Mesendoderm (in vitro differentiated cells): ENCODE measurements at regions not wholly inside any gene's neighbourhood (a gene's known extent, or its start where the extent isn't known, plus 50 kb on each side); places are given as distances from the start of the nearest gene placed in this dataset.
"Not testable (repeated sequence)": the region's sequence is repeated elsewhere in the genome, so short reads cannot be mapped to it uniquely, and the experiment has no call there.

Experiments
- DNase-seq: peaks from one replicate; pipeline ENCODE4 v3.0.0; 2013
- H2AK5ac ChIP-seq: 2 replicates; pipeline ENCODE4 v1.6.1; 2013; ENCODE audit warnings: low read length, inconsistent platforms
- H2BK120ac ChIP-seq: 2 replicates; pipeline ENCODE4 v1.6.1; 2013; ENCODE audit warnings: low read depth, mild to moderate bottlenecking, low read length, moderate library complexity, mixed read lengths
- H2BK15ac ChIP-seq: replicated peaks from 2 replicates; pipeline ENCODE4 v1.6.1; 2013; ENCODE audit warnings: low read depth, mild to moderate bottlenecking, moderate library complexity
- H2BK5ac ChIP-seq: 2 replicates; pipeline ENCODE4 v1.6.1; 2013; ENCODE audit warnings: low read length, inconsistent platforms
- H3K18ac ChIP-seq: 2 replicates; pipeline ENCODE4 v1.6.1; 2013; ENCODE audit warnings: mild to moderate bottlenecking, low read length, mixed read lengths
- H3K23ac ChIP-seq: one replicate; pipeline ENCODE4 v1.6.1; 2013; ENCODE audit warnings: low read length
- H3K27ac ChIP-seq: 2 replicates; pipeline ENCODE4 v1.5.1; 2013; ENCODE audit warnings: low read depth, mild to moderate bottlenecking, inconsistent platforms, low read length, moderate library complexity
- H3K27me3 ChIP-seq: 2 replicates; pipeline ENCODE4 v1.6.1; 2013; ENCODE audit warnings: low read length, control low read depth, mild to moderate bottlenecking, inconsistent platforms; ENCODE audit not compliant: insufficient read depth, poor library complexity
- H3K36me3 ChIP-seq: 2 replicates; pipeline ENCODE4 v1.6.1; 2013; ENCODE audit warnings: low read length, inconsistent platforms; ENCODE audit not compliant: control insufficient read depth, insufficient read depth
- H3K4ac ChIP-seq: one replicate; pipeline ENCODE4 v1.6.1; 2013; ENCODE audit warnings: low read depth, mild to moderate bottlenecking, low read length, moderate library complexity
- H3K4me1 ChIP-seq: 2 replicates; pipeline ENCODE4 v1.6.1; 2013; ENCODE audit warnings: low read depth, low read length, inconsistent platforms; ENCODE audit not compliant: control insufficient read depth
- H3K4me2 ChIP-seq: 2 replicates; pipeline ENCODE4 v1.6.1; 2013; ENCODE audit warnings: low read length
- H3K4me3 ChIP-seq: 2 replicates; pipeline ENCODE4 v1.5.1; 2013; ENCODE audit warnings: mild to moderate bottlenecking, low read length
- H3K56ac ChIP-seq: one replicate; pipeline ENCODE4 v1.6.1; 2013; ENCODE audit warnings: low read length
- H3K79me1 ChIP-seq: 2 replicates; pipeline ENCODE4 v1.6.1; 2013; ENCODE audit warnings: low read length, inconsistent platforms
- H3K79me2 ChIP-seq: 2 replicates; pipeline ENCODE4 v1.6.1; 2013; ENCODE audit warnings: mild to moderate bottlenecking, low read length; ENCODE audit not compliant: control insufficient read depth, insufficient read depth
- H3K9ac ChIP-seq: 2 replicates; pipeline ENCODE4 v1.6.1; 2013; ENCODE audit warnings: low read length, inconsistent platforms
- H4K5ac ChIP-seq: one replicate; pipeline ENCODE4 v1.6.1; 2013; ENCODE audit warnings: low read length
- H4K8ac ChIP-seq: one replicate; pipeline ENCODE4 v1.6.1; 2013; ENCODE audit warnings: low read depth, mild to moderate bottlenecking, control low read depth, low read length, moderate library complexity
- WGBS: extraction: QIAGEN DNeasy Blood & Tissue Kit; methylation state at CpG from one replicate; pipeline ENCODE4 v1.1.7; 2013; ENCODE audit warnings: low lambda C conversion rate, missing lambda C conversion rate; ENCODE audit not compliant: insufficient coverage; ENCODE audit errors: extremely low coverage; 5-methylcytosine and 5-hydroxymethylcytosine counted together

GRCh38 chrX:142637206-142637605, 388.5 kb upstream of the SPANXN4 start:
- Histone ChIP-seq H3K4ac (no peak overlapping the region), H3K36me3 (no peaks in the 10 kb centered on the region), H3K27me3 (no peaks in the 10 kb centered on the region), H3K4me2 (no peak overlapping the region), H3K79me2 (no peaks in the 10 kb centered on the region), H3K9ac (no peak overlapping the region), H3K23ac (no peak overlapping the region), H2AK5ac (no peak overlapping the region), H3K18ac (no peak overlapping the region), H2BK5ac (no peak overlapping the region), H3K27ac (no peak overlapping the region), H3K56ac (no peak overlapping the region), H3K79me1 (no peaks in the 10 kb centered on the region), H2BK15ac (no peak overlapping the region), H3K4me3 (no peak overlapping the region), H4K8ac (no peak overlapping the region), H2BK120ac (no peak overlapping the region), H4K5ac (no peak overlapping the region), H3K4me1 (no peaks in the 10 kb centered on the region)
- no CpG with 5 or more reads among the region's 2 CpGs for WGBS
- DNase-seq = no peak

GRCh38 chrX:142616636-142617035, 409.1 kb upstream of the SPANXN4 start:
- Histone ChIP-seq H2BK120ac (no peak overlapping the region), H3K79me2 (no peaks in the 10 kb centered on the region), H3K4ac (no peak overlapping the region), H3K27me3 (no peaks in the 10 kb centered on the region), H3K9ac (no peak overlapping the region), H2BK15ac (no peak overlapping the region), H3K4me2 (no peak overlapping the region), H2AK5ac (no peak overlapping the region), H2BK5ac (no peak overlapping the region), H3K36me3 (no peaks in the 10 kb centered on the region), H3K4me1 (no peaks in the 10 kb centered on the region), H3K18ac (no peak overlapping the region), H3K23ac (no peak overlapping the region), H3K56ac (no peak overlapping the region), H3K4me3 (no peak overlapping the region), H3K27ac (no peak overlapping the region), H4K8ac (no peak overlapping the region), H3K79me1 (no peaks in the 10 kb centered on the region), H4K5ac (no peak overlapping the region)
- no CpG with 5 or more reads among the region's 3 CpGs for whole genome bisulfite sequencing
- no peak for DNase-seq

GRCh38 chrX:142613403-142613802, 408.3 kb upstream of the MAGEC2 start:
- no peaks in the 10 kb centered on the region for H3K79me2 ChIP-seq

GRCh38 chrX:142606629-142607028, 401.5 kb upstream of the MAGEC2 start:
- H3K4me1 ChIP-seq, H3K18ac ChIP-seq, H3K79me2 ChIP-seq, H3K56ac ChIP-seq, H3K23ac ChIP-seq, H3K27ac ChIP-seq, H4K5ac ChIP-seq, H3K4me2 ChIP-seq, H2BK5ac ChIP-seq, H2BK15ac ChIP-seq, H3K36me3 ChIP-seq, H3K4me3 ChIP-seq, H4K8ac ChIP-seq, H3K79me1 ChIP-seq, H3K4ac ChIP-seq, H3K9ac ChIP-seq, H3K27me3 ChIP-seq, H2BK120ac ChIP-seq, H2AK5ac ChIP-seq: not testable (repeated sequence)
- WGBS = no CpG with 5 or more reads among the region's 10 CpGs
- DNase-seq = peak; percentile 12

More at GRCh38 chrX:142613403-142613802, 408.3 kb upstream of the MAGEC2 start:
- H4K5ac ChIP-seq = no peak overlapping the region
- H2BK15ac ChIP-seq = no peak overlapping the region
- no peak overlapping the region for H3K18ac ChIP-seq
- H3K27me3 ChIP-seq = no peaks in the 10 kb centered on the region
- H3K36me3 ChIP-seq = no peaks in the 10 kb centered on the region
- no peaks in the 10 kb centered on the region for H3K79me1 ChIP-seq
- no peak overlapping the region for H3K9ac ChIP-seq
- H2BK120ac ChIP-seq = no peak overlapping the region
- no peak overlapping the region for H3K4me3 ChIP-seq
- no peak overlapping the region for H3K4ac ChIP-seq
- no peak overlapping the region for H3K56ac ChIP-seq
- H3K4me2 ChIP-seq = no peak overlapping the region
- no peak overlapping the region for H3K27ac ChIP-seq
- H2BK5ac ChIP-seq = no peak overlapping the region
- no peak overlapping the region for H3K23ac ChIP-seq
- H3K4me1 ChIP-seq = no peaks in the 10 kb centered on the region
- no peak overlapping the region for H2AK5ac ChIP-seq
- no peak overlapping the region for H4K8ac ChIP-seq
- DNase-seq = no peak

- Histone ChIP-seq H3K23ac (no peak overlapping the region), H3K4me2 (no peak overlapping the region), H3K18ac (no peak overlapping the region), H3K4me3 (no peak overlapping the region), H3K56ac (no peak overlapping the region), H4K8ac (no peak overlapping the region), H2AK5ac (no peak overlapping the region), H2BK120ac (no peak overlapping the region), H2BK15ac (no peak overlapping the region), H3K9ac (no peak overlapping the region), H4K5ac (no peak overlapping the region), H2BK5ac (no peak overlapping the region), H3K79me1 (no peaks in the 10 kb centered on the region), H3K4me1 (no peaks in the 10 kb centered on the region), H3K79me2 (no peaks in the 10 kb centered on the region), H3K4ac (no peak overlapping the region), H3K36me3 (no peaks in the 10 kb centered on the region), H3K27me3 (no peaks in the 10 kb centered on the region), H3K27ac (no peak overlapping the region)
- WGBS = no CpG with 5 or more reads among the region's 5 CpGs
- DNase-seq = no peak
These were observed 396.7 kb upstream of the MAGEC2 start for GRCh38 chrX:142601792-142602191.

GRCh38 chrX:142593361-142593862, 388.3 kb upstream of the MAGEC2 start:
- H3K4me1 ChIP-seq = no peaks in the 10 kb centered on the region
- no peak overlapping the region for H3K23ac ChIP-seq
- no peak overlapping the region for H3K18ac ChIP-seq
- no peak overlapping the region for H4K5ac ChIP-seq
- no peaks in the 10 kb centered on the region for H3K27me3 ChIP-seq
- no peak overlapping the region for H3K27ac ChIP-seq
- no peak overlapping the region for H2BK15ac ChIP-seq
- no peak overlapping the region for H3K4me2 ChIP-seq
- no peaks in the 10 kb centered on the region for H3K79me1 ChIP-seq
- no peak for DNase-seq
- no peak overlapping the region for H4K8ac ChIP-seq
- H3K56ac ChIP-seq = no peak overlapping the region
- H3K9ac ChIP-seq = no peak overlapping the region
- H2BK5ac ChIP-seq = no peak overlapping the region
- no peak overlapping the region for H3K4me3 ChIP-seq
- no peak overlapping the region for H2AK5ac ChIP-seq
- no peaks in the 10 kb centered on the region for H3K79me2 ChIP-seq
- no peaks in the 10 kb centered on the region for H3K36me3 ChIP-seq
- H2BK120ac ChIP-seq = no peak overlapping the region
- H3K4ac ChIP-seq = no peak overlapping the region
- WGBS = no CpG with 5 or more reads among the region's 7 CpGs
